NB4 (cell line): ENCODE measurements at regions not wholly inside any gene's neighbourhood (a gene's known extent, or its start where the extent isn't known, plus 50 kb on each side); places are given as distances from the start of the nearest gene placed in this dataset.

ENCODE experiments used
- MYC ChIP-seq: IDR thresholded peaks from 2 replicates; pipeline ENCODE4 v1.6.1; 2011; ENCODE audit warnings: low read depth, low read length
- POLR2A ChIP-seq: IDR thresholded peaks from 2 replicates; pipeline ENCODE4 v1.6.1; 2011; ENCODE audit warnings: mild to moderate bottlenecking; ENCODE audit not compliant: insufficient read length; ENCODE audit errors: extremely low read depth
- TF ChIP-seq, protein P1 (sequence below): IDR thresholded peaks from one replicate; pipeline ENCODE4 v1.5.1; 2012; ENCODE audit warnings: low read depth, low read length
- TF ChIP-seq, protein P2 (sequence below): IDR thresholded peaks from 2 replicates; pipeline ENCODE4 v1.6.1; 2011; ENCODE audit warnings: low read depth, low read length

DNA sequence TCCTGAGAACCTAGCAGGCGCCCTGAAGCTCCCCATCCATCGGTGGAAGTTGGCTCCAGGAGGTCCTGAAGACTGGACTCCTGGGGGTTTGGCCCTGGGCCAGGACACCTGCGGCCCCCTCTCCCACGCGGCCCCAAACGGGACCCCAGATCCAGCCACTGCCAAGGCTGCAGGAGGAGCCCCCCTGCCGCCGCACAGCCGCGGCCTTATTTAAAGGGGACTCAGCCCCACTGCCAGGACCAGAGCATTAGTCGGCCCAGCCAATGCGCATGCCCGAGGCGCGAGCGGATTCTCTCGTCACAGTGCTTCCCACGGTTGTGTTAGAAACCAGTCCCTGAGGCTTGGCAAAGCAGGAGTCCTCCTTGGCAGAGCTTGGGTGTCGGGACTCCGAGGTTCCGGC is 775.2 kb upstream of the ALG10B start:
- TF ChIP-seq POLR2A (no peak), MYC (no peak)
- TF ChIP-seq, protein P1, sequence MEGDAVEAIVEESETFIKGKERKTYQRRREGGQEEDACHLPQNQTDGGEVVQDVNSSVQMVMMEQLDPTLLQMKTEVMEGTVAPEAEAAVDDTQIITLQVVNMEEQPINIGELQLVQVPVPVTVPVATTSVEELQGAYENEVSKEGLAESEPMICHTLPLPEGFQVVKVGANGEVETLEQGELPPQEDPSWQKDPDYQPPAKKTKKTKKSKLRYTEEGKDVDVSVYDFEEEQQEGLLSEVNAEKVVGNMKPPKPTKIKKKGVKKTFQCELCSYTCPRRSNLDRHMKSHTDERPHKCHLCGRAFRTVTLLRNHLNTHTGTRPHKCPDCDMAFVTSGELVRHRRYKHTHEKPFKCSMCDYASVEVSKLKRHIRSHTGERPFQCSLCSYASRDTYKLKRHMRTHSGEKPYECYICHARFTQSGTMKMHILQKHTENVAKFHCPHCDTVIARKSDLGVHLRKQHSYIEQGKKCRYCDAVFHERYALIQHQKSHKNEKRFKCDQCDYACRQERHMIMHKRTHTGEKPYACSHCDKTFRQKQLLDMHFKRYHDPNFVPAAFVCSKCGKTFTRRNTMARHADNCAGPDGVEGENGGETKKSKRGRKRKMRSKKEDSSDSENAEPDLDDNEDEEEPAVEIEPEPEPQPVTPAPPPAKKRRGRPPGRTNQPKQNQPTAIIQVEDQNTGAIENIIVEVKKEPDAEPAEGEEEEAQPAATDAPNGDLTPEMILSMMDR, result no peak
- TF ChIP-seq, protein P2, sequence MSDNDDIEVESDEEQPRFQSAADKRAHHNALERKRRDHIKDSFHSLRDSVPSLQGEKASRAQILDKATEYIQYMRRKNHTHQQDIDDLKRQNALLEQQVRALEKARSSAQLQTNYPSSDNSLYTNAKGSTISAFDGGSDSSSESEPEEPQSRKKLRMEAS, result no peak
